ENCODE measurements at regions not wholly inside any gene's neighbourhood (a gene's known extent, or its start where the extent isn't known, plus 50 kb on each side); places are given as distances from the start of the nearest gene placed in this dataset.

- ChIA-PET CTCF (interaction anchor here (0.6 to 1.1 kb wide), 2 partner anchors 11 to 1146 kb away, joined by 3 read pairs; no protein-coding TSS in a partner anchor), POLR2A (no interaction called here)
- BruUV-seq (replicated peaks): no TSS peak
- Mint-ChIP-seq H3K27me3 (ENCODE audit: insufficient read depth, unreplicated experiment) (no peaks in the 10 kb centered on the region), H3K9me3 (ENCODE audit: unreplicated experiment) (no peaks in the 10 kb centered on the region), H3K4me1 (ENCODE audit: insufficient read depth, unreplicated experiment) (no peaks in the 10 kb centered on the region), H3K27ac (ENCODE audit: low read depth, unreplicated experiment) (no peak overlapping the region), H3K36me3 (ENCODE audit: insufficient read depth, unreplicated experiment) (no peaks in the 10 kb centered on the region), H3K4me3 (ENCODE audit: unreplicated experiment) (no peak overlapping the region)
- DNase-seq (ENCODE audit: unreplicated experiment): no peak
- no peak for TF ChIP-seq CTCF (IDR thresholded peaks at IDR 0.05; ENCODE audit: unreplicated experiment)
- intact Hi-C loops (cut with micrococcal nuclease): no loop called here
Measured at GRCh38 chr5:162995568-162995967, 441.8 kb upstream of the CCNG1 start.

- H3K4me3 Mint-ChIP-seq (ENCODE audit: unreplicated experiment): no peak overlapping the region
- no peak overlapping the region for H3K27ac Mint-ChIP-seq (ENCODE audit: low read depth, unreplicated experiment)
- no peak for TF ChIP-seq CTCF (IDR thresholded peaks at IDR 0.05; ENCODE audit: unreplicated experiment)
- no peaks in the 10 kb centered on the region for H3K4me1 Mint-ChIP-seq (ENCODE audit: insufficient read depth, unreplicated experiment)
- CTCF ChIA-PET: interaction anchor here (0.6 to 1.1 kb wide), 2 partner anchors 10 to 904 kb away, joined by 3 read pairs; no protein-coding TSS in a partner anchor
- POLR2A ChIA-PET: no interaction called here
- H3K36me3 Mint-ChIP-seq (ENCODE audit: insufficient read depth, unreplicated experiment): no peaks in the 10 kb centered on the region
- no peaks in the 10 kb centered on the region for H3K9me3 Mint-ChIP-seq (ENCODE audit: unreplicated experiment)
- H3K27me3 Mint-ChIP-seq (ENCODE audit: insufficient read depth, unreplicated experiment): no peaks in the 10 kb centered on the region
- no TSS peak for BruUV-seq (replicated peaks)
- DNase-seq (ENCODE audit: unreplicated experiment): no peak
- intact Hi-C loops (cut with micrococcal nuclease): no loop called here
Measured at GRCh38 chr5:162996053-162996452, 441.3 kb upstream of the CCNG1 start.

GRCh38 chr5:163005949-163006348, 431.4 kb upstream of the CCNG1 start:
- peak; percentile 63 for DNase-seq (ENCODE audit: unreplicated experiment)
- H3K36me3 Mint-ChIP-seq (ENCODE audit: insufficient read depth, unreplicated experiment): no peaks in the 10 kb centered on the region
- intact Hi-C loops (cut with micrococcal nuclease): loop anchor here (5.0 kb wide), 2 partner anchors 1039 to 1154 kb away; no protein-coding TSS in a partner anchor
- CTCF ChIA-PET: interaction anchor here (0.6 to 2.6 kb wide), 17 partner anchors 9 to 1177 kb away, joined by 3 to 17 read pairs (median 3); no protein-coding TSS in a partner anchor
- H3K9me3 Mint-ChIP-seq (ENCODE audit: unreplicated experiment): peaks cover 7% of the 10 kb centered on the region
- TF ChIP-seq CTCF (IDR thresholded peaks at IDR 0.05; ENCODE audit: unreplicated experiment): peak; percentile 64
- H3K27ac Mint-ChIP-seq (ENCODE audit: low read depth, unreplicated experiment): no peak overlapping the region
- H3K4me3 Mint-ChIP-seq (ENCODE audit: unreplicated experiment): no peak overlapping the region
- peaks cover 14% of the 10 kb centered on the region for H3K4me1 Mint-ChIP-seq (ENCODE audit: insufficient read depth, unreplicated experiment)
- BruUV-seq (replicated peaks): no TSS peak
- H3K27me3 Mint-ChIP-seq (ENCODE audit: insufficient read depth, unreplicated experiment): no peaks in the 10 kb centered on the region
- POLR2A ChIA-PET: no interaction called here

GRCh38 chr5:163022582-163023128, 414.7 kb upstream of the CCNG1 start:
- TF ChIP-seq CTCF (IDR thresholded peaks at IDR 0.05; ENCODE audit: unreplicated experiment): no peak
- Mint-ChIP-seq H3K27me3 (ENCODE audit: insufficient read depth, unreplicated experiment) (peaks cover 16% of the 10 kb centered on the region), H3K4me1 (ENCODE audit: insufficient read depth, unreplicated experiment) (no peaks in the 10 kb centered on the region), H3K9me3 (ENCODE audit: unreplicated experiment) (no peaks in the 10 kb centered on the region), H3K36me3 (ENCODE audit: insufficient read depth, unreplicated experiment) (no peaks in the 10 kb centered on the region), H3K4me3 (ENCODE audit: unreplicated experiment) (no peak overlapping the region), H3K27ac (ENCODE audit: low read depth, unreplicated experiment) (no peak overlapping the region)
- BruUV-seq (replicated peaks): no TSS peak
- ChIA-PET CTCF (interaction anchor here (0.8 kb wide), 2 partner anchors 58 to 1173 kb away, joined by 3 read pairs; no protein-coding TSS in a partner anchor), POLR2A (no interaction called here)
- no peak for DNase-seq (ENCODE audit: unreplicated experiment)
- intact Hi-C loops (cut with micrococcal nuclease): no loop called here

Measured in MCF 10A (cell line).